ENCODE measurements at regions not wholly inside any gene's neighbourhood (a gene's known extent, or its start where the extent isn't known, plus 50 kb on each side); places are given as distances from the start of the nearest gene placed in this dataset.

GRCh38 chr11:92633820-92634219, 335.6 kb upstream of the MTNR1B start:
- Histone ChIP-seq H3K79me2 (ENCODE audit: low read length) (no peaks in the 10 kb centered on the region), H3K4me3 (ENCODE audit: low read length) (no peak overlapping the region), H2AFZ (ENCODE audit: low read length) (no peak overlapping the region), H3K4me1 (ENCODE audit: insufficient read depth, low read length) (no peaks in the 10 kb centered on the region), H4K20me1 (ENCODE audit: low read length) (no peaks in the 10 kb centered on the region), H3K9ac (ENCODE audit: low read length) (no peak overlapping the region), H3K36me3 (ENCODE audit: low read depth, low read length) (no peaks in the 10 kb centered on the region), H3K27ac (ENCODE audit: low read length) (no peak overlapping the region), H3K9me3 (ENCODE audit: low read length) (peaks cover 13% of the 10 kb centered on the region), H3K4me2 (ENCODE audit: low read length) (no peak overlapping the region), H3K27me3 (ENCODE audit: low read length) (no peaks in the 10 kb centered on the region), H3K9me2 (replicated peaks; ENCODE audit: low read length) (no peaks in the 10 kb centered on the region), H3F3A (ENCODE audit: low read length, unreplicated experiment) (no peaks in the 10 kb centered on the region)
- TF ChIP-seq EZH2 (IDR thresholded peaks at IDR 0.05; ENCODE audit: low read length, unreplicated experiment): no peak
- no peak for TF ChIP-seq CTCF (conservative IDR thresholded peaks at IDR 0.05; ENCODE audit: low read depth, low read length)
- no peak for TF ChIP-seq EZH2phosphoT487 (IDR thresholded peaks at IDR 0.05; ENCODE audit: borderline replicate concordance, low read length)
- intact Hi-C loops (cut with micrococcal nuclease): no loop called here
- no TSS peak for BruUV-seq (replicated peaks)
- DNase-seq (no peak), ATAC-seq (no peak)
- ChIA-PET POLR2A (ENCODE audit: unreplicated experiment) (no interaction called here), CTCF (no interaction called here)

GRCh38 chr11:92636543-92637188, 332.8 kb upstream of the MTNR1B start:
- no peak overlapping the region for H3K4me3 ChIP-seq (ENCODE audit: low read length)
- no peaks in the 10 kb centered on the region for H3K27me3 ChIP-seq (ENCODE audit: low read length)
- no peaks in the 10 kb centered on the region for H3K4me1 ChIP-seq (ENCODE audit: insufficient read depth, low read length)
- H3K36me3 ChIP-seq (ENCODE audit: low read depth, low read length): no peaks in the 10 kb centered on the region
- ChIA-PET POLR2A (ENCODE audit: unreplicated experiment) (no interaction called here), CTCF (no interaction called here)
- no peak overlapping the region for H3K27ac ChIP-seq (ENCODE audit: low read length)
- peaks cover 3% of the 10 kb centered on the region; the same call in 1 of the 2 replicates for H3K9me3 ChIP-seq (ENCODE audit: low read length)
- no peaks in the 10 kb centered on the region for H4K20me1 ChIP-seq (ENCODE audit: low read length)
- no peak overlapping the region for H2AFZ ChIP-seq (ENCODE audit: low read length)
- H3K79me2 ChIP-seq (ENCODE audit: low read length): no peaks in the 10 kb centered on the region
- TF ChIP-seq CTCF (conservative IDR thresholded peaks at IDR 0.05; ENCODE audit: low read depth, low read length): no peak
- no peak for TF ChIP-seq EZH2 (IDR thresholded peaks at IDR 0.05; ENCODE audit: low read length, unreplicated experiment)
- no peak for TF ChIP-seq EZH2phosphoT487 (IDR thresholded peaks at IDR 0.05; ENCODE audit: borderline replicate concordance, low read length)
- intact Hi-C loops (cut with micrococcal nuclease): no loop called here
- H3K9me2 ChIP-seq (replicated peaks; ENCODE audit: low read length): no peaks in the 10 kb centered on the region
- no peak overlapping the region for H3K4me2 ChIP-seq (ENCODE audit: low read length)
- DNase-seq: no peak
- no peaks in the 10 kb centered on the region for H3F3A ChIP-seq (ENCODE audit: low read length, unreplicated experiment)
- H3K9ac ChIP-seq (ENCODE audit: low read length): no peak overlapping the region
- no TSS peak for BruUV-seq (replicated peaks)
- ATAC-seq: no peak

GRCh38 chr11:92638678-92639077, 330.8 kb upstream of the MTNR1B start:
- no peak overlapping the region for H3K4me2 ChIP-seq (ENCODE audit: low read length)
- no peaks in the 10 kb centered on the region for H3K27me3 ChIP-seq (ENCODE audit: low read length)
- no peaks in the 10 kb centered on the region for H3F3A ChIP-seq (ENCODE audit: low read length, unreplicated experiment)
- no TSS peak for BruUV-seq (replicated peaks)
- H3K36me3 ChIP-seq (ENCODE audit: low read depth, low read length): no peaks in the 10 kb centered on the region
- no peaks in the 10 kb centered on the region for H3K9me2 ChIP-seq (replicated peaks; ENCODE audit: low read length)
- no peaks in the 10 kb centered on the region for H3K4me1 ChIP-seq (ENCODE audit: insufficient read depth, low read length)
- TF ChIP-seq EZH2phosphoT487 (IDR thresholded peaks at IDR 0.05; ENCODE audit: borderline replicate concordance, low read length) (no peak), CTCF (conservative IDR thresholded peaks at IDR 0.05; ENCODE audit: low read depth, low read length) (no peak), EZH2 (IDR thresholded peaks at IDR 0.05; ENCODE audit: low read length, unreplicated experiment) (no peak)
- H3K9me3 ChIP-seq (ENCODE audit: low read length): peaks cover 3% of the 10 kb centered on the region; the same call in 1 of the 2 replicates
- CTCF ChIA-PET: no interaction called here
- ATAC-seq (no peak), DNase-seq (no peak)
- no peaks in the 10 kb centered on the region for H4K20me1 ChIP-seq (ENCODE audit: low read length)
- H2AFZ ChIP-seq (ENCODE audit: low read length): no peak overlapping the region
- no peak overlapping the region for H3K27ac ChIP-seq (ENCODE audit: low read length)
- no peak overlapping the region for H3K4me3 ChIP-seq (ENCODE audit: low read length)
- no peaks in the 10 kb centered on the region for H3K79me2 ChIP-seq (ENCODE audit: low read length)
- intact Hi-C loops (cut with micrococcal nuclease): no loop called here
- H3K9ac ChIP-seq (ENCODE audit: low read length): no peak overlapping the region
- POLR2A ChIA-PET (ENCODE audit: unreplicated experiment): no interaction called here
